DND-41 (cell line): ENCODE measurements at regions not wholly inside any gene's neighbourhood (a gene's known extent, or its start where the extent isn't known, plus 50 kb on each side); places are given as distances from the start of the nearest gene placed in this dataset.

Experiments
- ATAC-seq: fragments of 200-7000 bp; cut with Tn5 transposase; 3 replicates; pipeline ENCODE4 v1.9.1; 2021; ENCODE audit warnings: low read depth; ENCODE audit not compliant: insufficient read depth
- DNase-seq: peaks from one replicate; pipeline ENCODE4 v3.0.0-alpha.2; 2020
- H2AFZ ChIP-seq: 2 replicates; pipeline ENCODE4 v1.6.0; 2012; ENCODE audit warnings: low read depth, low read length
- H3K27ac ChIP-seq: 2 replicates; pipeline ENCODE4 v1.5.1; 2012; ENCODE audit warnings: low read length, inconsistent platforms
- H3K27me3 ChIP-seq: fragments of 200-600 bp; sonication (generic); 2 replicates; pipeline ENCODE4 v1.6.0; 2012; ENCODE audit warnings: low read length, mild to moderate bottlenecking, inconsistent platforms; ENCODE audit not compliant: insufficient read depth, poor library complexity
- H3K36me3 ChIP-seq: 2 replicates; pipeline ENCODE4 v1.5.1; 2012; ENCODE audit warnings: low read length, inconsistent platforms; ENCODE audit not compliant: insufficient read depth
- H3K4me1 ChIP-seq: 2 replicates; pipeline ENCODE4 v1.5.1; 2012; ENCODE audit warnings: mild to moderate bottlenecking, low read length; ENCODE audit not compliant: insufficient read depth
- H3K4me2 ChIP-seq: 2 replicates; pipeline ENCODE4 v1.6.0; 2012; ENCODE audit warnings: mild to moderate bottlenecking, moderate library complexity, low read length, inconsistent platforms; ENCODE audit not compliant: insufficient read depth
- H3K4me3 ChIP-seq, 2 experiments: fragments of 200-600 bp in 1 of 2; shearing (Covaris generic) in 1 of 2; 2 replicates each; pipeline ENCODE4 v1.5.1; 2012 to 2016; ENCODE audit warnings: inconsistent platforms in 2 of 2, low read length in 2 of 2, mild to moderate bottlenecking in 2 of 2, low read depth in 1 of 2, moderate library complexity in 1 of 2
- H3K79me2 ChIP-seq: 2 replicates; pipeline ENCODE4 v1.6.0; 2012; ENCODE audit warnings: low read length, inconsistent platforms; ENCODE audit not compliant: insufficient read depth
- H3K9ac ChIP-seq: 2 replicates; pipeline ENCODE4 v1.6.0; 2012; ENCODE audit warnings: low read depth, mild to moderate bottlenecking, inconsistent platforms, low read length, moderate library complexity
- H3K9me3 ChIP-seq: 2 replicates; pipeline ENCODE4 v1.5.1; 2012; ENCODE audit warnings: low read length, moderate library complexity, mild to moderate bottlenecking, inconsistent platforms; ENCODE audit not compliant: insufficient read depth, severe bottlenecking
- H4K20me1 ChIP-seq: 2 replicates; pipeline ENCODE4 v1.6.0; 2012; ENCODE audit warnings: low read length; ENCODE audit not compliant: insufficient read depth
- EZH2 ChIP-seq: IDR thresholded peaks from 3 replicates; pipeline ENCODE4 v1.6.1; 2012; ENCODE audit warnings: borderline replicate concordance, low read depth, mild to moderate bottlenecking, moderate library complexity, low read length, inconsistent platforms; ENCODE audit not compliant: severe bottlenecking
- TF ChIP-seq, protein P1 (sequence below): IDR thresholded peaks from 2 replicates; pipeline ENCODE4 v1.5.1; 2012; ENCODE audit warnings: borderline replicate concordance, low read length, moderate library complexity, mild to moderate bottlenecking; ENCODE audit not compliant: poor library complexity, severe bottlenecking; ENCODE audit errors: extremely low read depth

DNA sequence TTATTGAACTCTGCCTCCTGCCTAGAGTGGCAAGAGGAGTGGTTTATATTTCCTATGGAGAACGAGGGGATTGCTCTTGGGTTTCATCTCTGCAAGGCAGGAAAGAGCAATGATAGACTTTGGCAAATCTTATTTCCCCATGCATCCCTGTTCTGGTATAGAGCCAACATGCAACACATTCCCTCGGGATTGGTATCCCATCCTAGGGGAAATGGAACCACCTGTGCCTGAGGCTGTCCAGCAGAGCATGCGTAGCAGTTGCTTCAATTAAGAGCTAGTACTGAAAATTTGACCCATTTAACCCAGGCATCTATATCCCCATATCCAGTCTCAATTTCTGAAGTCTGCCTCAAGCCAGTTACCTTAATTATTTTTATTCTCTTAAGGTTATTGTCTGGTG, 205.3 kb downstream of the KCNS3 start:
- Histone ChIP-seq H3K9me3 (no peaks in the 10 kb centered on the region), H3K9ac (no peak overlapping the region), H3K36me3 (no peaks in the 10 kb centered on the region), H2AFZ (no peak overlapping the region), H3K4me1 (no peaks in the 10 kb centered on the region), H3K27ac (no peak overlapping the region), H3K4me3 (no peak overlapping the region), H3K79me2 (no peaks in the 10 kb centered on the region), H3K27me3 (no peaks in the 10 kb centered on the region), H3K4me2 (no peak overlapping the region), H4K20me1 (no peaks in the 10 kb centered on the region)
- DNase-seq, result no peak
- TF ChIP-seq EZH2, result no peak
- TF ChIP-seq, protein P1, sequence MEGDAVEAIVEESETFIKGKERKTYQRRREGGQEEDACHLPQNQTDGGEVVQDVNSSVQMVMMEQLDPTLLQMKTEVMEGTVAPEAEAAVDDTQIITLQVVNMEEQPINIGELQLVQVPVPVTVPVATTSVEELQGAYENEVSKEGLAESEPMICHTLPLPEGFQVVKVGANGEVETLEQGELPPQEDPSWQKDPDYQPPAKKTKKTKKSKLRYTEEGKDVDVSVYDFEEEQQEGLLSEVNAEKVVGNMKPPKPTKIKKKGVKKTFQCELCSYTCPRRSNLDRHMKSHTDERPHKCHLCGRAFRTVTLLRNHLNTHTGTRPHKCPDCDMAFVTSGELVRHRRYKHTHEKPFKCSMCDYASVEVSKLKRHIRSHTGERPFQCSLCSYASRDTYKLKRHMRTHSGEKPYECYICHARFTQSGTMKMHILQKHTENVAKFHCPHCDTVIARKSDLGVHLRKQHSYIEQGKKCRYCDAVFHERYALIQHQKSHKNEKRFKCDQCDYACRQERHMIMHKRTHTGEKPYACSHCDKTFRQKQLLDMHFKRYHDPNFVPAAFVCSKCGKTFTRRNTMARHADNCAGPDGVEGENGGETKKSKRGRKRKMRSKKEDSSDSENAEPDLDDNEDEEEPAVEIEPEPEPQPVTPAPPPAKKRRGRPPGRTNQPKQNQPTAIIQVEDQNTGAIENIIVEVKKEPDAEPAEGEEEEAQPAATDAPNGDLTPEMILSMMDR, result no peak
- ATAC-seq, result no peak

GRCh38 chr2:18078216-18078615, 199.7 kb downstream of the KCNS3 start:
- no peak overlapping the region for H3K27ac ChIP-seq
- no peak overlapping the region for H2AFZ ChIP-seq
- TF ChIP-seq, protein P1, result no peak
- TF ChIP-seq EZH2, result no peak
- no peak overlapping the region for H3K9ac ChIP-seq
- no peaks in the 10 kb centered on the region for H3K27me3 ChIP-seq
- H3K36me3 ChIP-seq, result no peaks in the 10 kb centered on the region
- no peaks in the 10 kb centered on the region for H3K9me3 ChIP-seq
- no peak for DNase-seq
- peak; percentile 29; the same call in 1 of the 3 replicates for ATAC-seq
- no peaks in the 10 kb centered on the region for H3K79me2 ChIP-seq
- H3K4me2 ChIP-seq, result no peak overlapping the region
- no peaks in the 10 kb centered on the region for H4K20me1 ChIP-seq
- H3K4me1 ChIP-seq, result no peaks in the 10 kb centered on the region
- no peak overlapping the region for H3K4me3 ChIP-seq

GRCh38 chr2:18077704-18078103, 199.2 kb downstream of the KCNS3 start:
- TF ChIP-seq, protein P1, result no peak
- no peak for TF ChIP-seq EZH2
- no peaks in the 10 kb centered on the region for H3K4me1 ChIP-seq
- no peaks in the 10 kb centered on the region for H4K20me1 ChIP-seq

GRCh38 chr2:18077231-18077630, 198.8 kb downstream of the KCNS3 start:
- no peak for TF ChIP-seq EZH2
- TF ChIP-seq, protein P1, result no peak
- DNase-seq (no peak), ATAC-seq (peak; percentile 11; the same call in 1 of the 3 replicates)
- Histone ChIP-seq H3K36me3 (no peaks in the 10 kb centered on the region), H2AFZ (no peak overlapping the region), H3K79me2 (no peaks in the 10 kb centered on the region), H3K4me2 (no peak overlapping the region), H3K9me3 (no peaks in the 10 kb centered on the region), H3K27me3 (no peaks in the 10 kb centered on the region), H4K20me1 (no peaks in the 10 kb centered on the region), H3K27ac (no peak overlapping the region), H3K4me1 (no peaks in the 10 kb centered on the region), H3K9ac (no peak overlapping the region), H3K4me3 (no peak overlapping the region)

More at GRCh38 chr2:18077704-18078103, 199.2 kb downstream of the KCNS3 start:
- ATAC-seq (peak; percentile 97), DNase-seq (peak; percentile 25)
- no peaks in the 10 kb centered on the region for H3K9me3 ChIP-seq
- no peak overlapping the region for H3K4me3 ChIP-seq
- H3K36me3 ChIP-seq, result no peaks in the 10 kb centered on the region
- no peaks in the 10 kb centered on the region for H3K27me3 ChIP-seq
- no peak overlapping the region for H2AFZ ChIP-seq
- H3K79me2 ChIP-seq, result no peaks in the 10 kb centered on the region
- H3K4me2 ChIP-seq, result no peak overlapping the region
- no peak overlapping the region for H3K27ac ChIP-seq
- no peak overlapping the region for H3K9ac ChIP-seq
